Neural crest cell (in vitro differentiated cells): ENCODE measurements at regions not wholly inside any gene's neighbourhood (a gene's known extent, or its start where the extent isn't known, plus 50 kb on each side); places are given as distances from the start of the nearest gene placed in this dataset.

Experiments
- DNase-seq: peaks from one replicate; pipeline ENCODE4 v3.0.0; 2021; ENCODE audit warnings: low read depth, mixed read lengths, low spot score
- H3K27ac Mint-ChIP-seq: one replicate; pipeline ENCODE4 v1.8.0; 2021; ENCODE audit warnings: mild to moderate bottlenecking, mixed read lengths; ENCODE audit not compliant: unreplicated experiment
- H3K27me3 Mint-ChIP-seq: 2 replicates; pipeline ENCODE4 v1.8.0; 2021; ENCODE audit warnings: low read depth, mild to moderate bottlenecking, mixed read lengths
- H3K36me3 Mint-ChIP-seq: 2 replicates; pipeline ENCODE4 v1.8.0; 2021; ENCODE audit warnings: low read depth, mild to moderate bottlenecking, mixed read lengths
- H3K4me1 Mint-ChIP-seq: 2 replicates; pipeline ENCODE4 v1.8.0; 2021; ENCODE audit warnings: mixed read lengths
- H3K4me3 Mint-ChIP-seq: one replicate; pipeline ENCODE4 v1.8.0; 2021; ENCODE audit warnings: mild to moderate bottlenecking, mixed read lengths
- H3K9me3 Mint-ChIP-seq: 2 replicates; pipeline ENCODE4 v1.8.0; 2021; ENCODE audit warnings: mixed read lengths
- TF ChIP-seq, protein P1 (sequence below): fragments of 200-600 bp; sonication (generic); conservative IDR thresholded peaks from 2 replicates; pipeline ENCODE4 v1.5.0; 2021; ENCODE audit warnings: antibody characterized with exemption, mild to moderate bottlenecking

DNA sequence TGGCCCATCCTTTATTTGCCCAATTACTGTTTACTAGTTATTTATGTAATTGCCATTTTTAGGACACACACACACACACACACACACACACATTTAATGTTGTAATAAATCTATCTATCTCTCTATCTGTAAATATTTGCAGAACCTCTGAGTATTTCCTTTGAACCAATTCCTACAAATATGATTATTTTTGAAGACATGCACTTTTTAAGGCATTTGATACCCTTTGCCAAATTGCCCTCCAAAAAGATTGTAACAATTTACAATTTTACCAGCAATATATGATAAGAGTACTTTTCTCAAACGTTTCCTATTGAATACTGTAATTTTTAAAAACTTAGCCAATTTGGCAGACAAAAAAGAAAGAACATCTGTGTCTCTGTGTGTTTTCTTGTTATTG is 143.8 kb upstream of the FOXF1 start:
- Mint-ChIP-seq H3K27me3 (peaks cover 69% of the 10 kb centered on the region), H3K36me3 (no peaks in the 10 kb centered on the region)

DNA sequence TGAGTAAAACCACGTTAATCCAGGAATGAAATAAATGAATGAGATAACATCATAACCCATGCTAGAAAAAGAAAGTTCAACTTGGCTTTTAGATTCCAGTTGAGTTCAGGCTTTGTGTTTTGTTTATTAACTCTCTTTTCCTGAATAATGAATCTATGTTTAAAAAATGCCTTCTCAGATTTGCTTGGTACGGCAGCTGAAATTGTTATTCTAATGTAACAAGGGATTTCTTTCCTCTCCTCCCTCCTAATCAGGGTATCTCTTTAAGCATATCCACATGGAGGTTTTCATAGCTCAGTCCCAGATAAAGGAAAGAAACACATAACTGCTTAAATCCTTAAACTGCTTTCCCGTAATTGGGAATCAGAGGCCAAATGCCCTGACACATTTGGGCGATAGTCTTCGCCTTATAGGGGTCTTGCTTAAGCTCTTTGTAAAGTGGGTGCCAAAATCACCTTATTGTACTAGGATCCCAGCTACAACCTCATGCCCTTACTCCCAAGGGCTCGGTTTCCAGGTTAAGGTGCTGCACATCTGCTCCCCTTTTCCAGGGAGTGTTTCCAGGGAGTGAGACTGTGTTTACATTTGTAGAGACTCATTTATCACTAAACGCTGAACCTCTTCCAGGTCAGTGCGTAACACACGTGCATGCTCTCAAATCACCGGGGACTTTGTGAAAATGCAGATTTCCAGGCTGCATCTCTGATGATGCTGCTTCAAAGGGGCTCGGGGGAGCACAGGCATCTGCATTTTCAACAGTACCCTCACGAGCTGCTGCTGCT is 142.8 kb upstream of the FOXF1 start:
- Mint-ChIP-seq H3K9me3 (no peaks in the 10 kb centered on the region), H3K4me3 (no peak overlapping the region), H3K4me1 (peaks cover 18% of the 10 kb centered on the region), H3K36me3 (no peaks in the 10 kb centered on the region), H3K27me3 (peaks cover 60% of the 10 kb centered on the region), H3K27ac (no peak overlapping the region)
- TF ChIP-seq, protein P1, sequence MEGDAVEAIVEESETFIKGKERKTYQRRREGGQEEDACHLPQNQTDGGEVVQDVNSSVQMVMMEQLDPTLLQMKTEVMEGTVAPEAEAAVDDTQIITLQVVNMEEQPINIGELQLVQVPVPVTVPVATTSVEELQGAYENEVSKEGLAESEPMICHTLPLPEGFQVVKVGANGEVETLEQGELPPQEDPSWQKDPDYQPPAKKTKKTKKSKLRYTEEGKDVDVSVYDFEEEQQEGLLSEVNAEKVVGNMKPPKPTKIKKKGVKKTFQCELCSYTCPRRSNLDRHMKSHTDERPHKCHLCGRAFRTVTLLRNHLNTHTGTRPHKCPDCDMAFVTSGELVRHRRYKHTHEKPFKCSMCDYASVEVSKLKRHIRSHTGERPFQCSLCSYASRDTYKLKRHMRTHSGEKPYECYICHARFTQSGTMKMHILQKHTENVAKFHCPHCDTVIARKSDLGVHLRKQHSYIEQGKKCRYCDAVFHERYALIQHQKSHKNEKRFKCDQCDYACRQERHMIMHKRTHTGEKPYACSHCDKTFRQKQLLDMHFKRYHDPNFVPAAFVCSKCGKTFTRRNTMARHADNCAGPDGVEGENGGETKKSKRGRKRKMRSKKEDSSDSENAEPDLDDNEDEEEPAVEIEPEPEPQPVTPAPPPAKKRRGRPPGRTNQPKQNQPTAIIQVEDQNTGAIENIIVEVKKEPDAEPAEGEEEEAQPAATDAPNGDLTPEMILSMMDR: no peak
- DNase-seq: no peak

More for the DNA sequence above, 143.8 kb upstream of the FOXF1 start:
- TF ChIP-seq, protein P1: no peak
- Mint-ChIP-seq H3K4me3 (no peak overlapping the region), H3K9me3 (no peaks in the 10 kb centered on the region), H3K4me1 (peaks cover 16% of the 10 kb centered on the region), H3K27ac (no peak overlapping the region)
- no peak for DNase-seq

DNA sequence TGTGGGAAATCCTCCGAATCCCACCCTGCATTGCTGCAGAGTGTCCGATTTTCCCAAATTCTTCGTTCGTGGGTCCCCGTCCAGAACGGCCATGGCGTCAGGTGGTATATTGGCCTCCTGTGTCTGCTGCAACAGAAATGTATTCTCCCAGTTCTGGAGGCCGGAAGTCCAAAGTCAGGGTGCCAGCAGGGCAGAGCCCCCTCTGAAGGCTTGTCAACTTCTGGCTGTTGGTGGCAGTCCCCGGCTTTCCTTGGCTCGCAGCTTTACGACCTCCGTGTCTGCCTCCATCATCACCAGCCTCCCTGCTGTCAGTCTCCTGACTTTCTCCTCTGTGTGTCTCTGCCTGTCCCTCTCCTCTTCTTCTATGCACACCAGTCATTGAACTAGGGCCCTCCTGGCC is 142.1 kb upstream of the FOXF1 start:
- Mint-ChIP-seq H3K27me3 (peaks cover 53% of the 10 kb centered on the region), H3K27ac (no peak overlapping the region)

DNA sequence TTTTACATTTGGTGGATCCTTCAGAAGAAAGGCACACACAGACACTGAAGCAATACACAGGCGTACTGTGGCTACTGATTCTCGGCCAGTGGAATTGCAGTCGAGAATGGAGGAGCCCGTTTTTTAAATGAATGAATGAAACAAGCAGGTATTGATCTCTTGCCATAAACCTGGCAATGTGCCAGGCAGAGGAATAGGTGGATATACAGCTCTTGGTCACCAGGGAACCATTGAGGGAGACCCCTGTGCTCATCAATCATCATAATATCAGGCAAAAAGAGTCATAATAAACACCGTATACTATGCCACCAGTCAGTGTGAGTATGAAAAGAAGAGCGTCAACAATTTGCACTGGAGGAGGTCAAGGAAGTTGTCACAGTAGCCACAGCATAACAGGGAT is 140.3 kb upstream of the FOXF1 start:
- Mint-ChIP-seq H3K4me1 (peaks cover 18% of the 10 kb centered on the region), H3K36me3 (peaks cover 4% of the 10 kb centered on the region), H3K9me3 (peaks cover 3% of the 10 kb centered on the region), H3K27ac (no peak overlapping the region), H3K4me3 (no peak overlapping the region), H3K27me3 (peaks cover 35% of the 10 kb centered on the region)
- TF ChIP-seq, protein P1: no peak
- DNase-seq: no peak

More for the DNA sequence above, 142.1 kb upstream of the FOXF1 start:
- no peak for DNase-seq
- no peaks in the 10 kb centered on the region for H3K9me3 Mint-ChIP-seq
- H3K4me3 Mint-ChIP-seq: no peak overlapping the region
- TF ChIP-seq, protein P1: no peak
- no peaks in the 10 kb centered on the region for H3K36me3 Mint-ChIP-seq
- H3K4me1 Mint-ChIP-seq: peaks cover 18% of the 10 kb centered on the region

DNA sequence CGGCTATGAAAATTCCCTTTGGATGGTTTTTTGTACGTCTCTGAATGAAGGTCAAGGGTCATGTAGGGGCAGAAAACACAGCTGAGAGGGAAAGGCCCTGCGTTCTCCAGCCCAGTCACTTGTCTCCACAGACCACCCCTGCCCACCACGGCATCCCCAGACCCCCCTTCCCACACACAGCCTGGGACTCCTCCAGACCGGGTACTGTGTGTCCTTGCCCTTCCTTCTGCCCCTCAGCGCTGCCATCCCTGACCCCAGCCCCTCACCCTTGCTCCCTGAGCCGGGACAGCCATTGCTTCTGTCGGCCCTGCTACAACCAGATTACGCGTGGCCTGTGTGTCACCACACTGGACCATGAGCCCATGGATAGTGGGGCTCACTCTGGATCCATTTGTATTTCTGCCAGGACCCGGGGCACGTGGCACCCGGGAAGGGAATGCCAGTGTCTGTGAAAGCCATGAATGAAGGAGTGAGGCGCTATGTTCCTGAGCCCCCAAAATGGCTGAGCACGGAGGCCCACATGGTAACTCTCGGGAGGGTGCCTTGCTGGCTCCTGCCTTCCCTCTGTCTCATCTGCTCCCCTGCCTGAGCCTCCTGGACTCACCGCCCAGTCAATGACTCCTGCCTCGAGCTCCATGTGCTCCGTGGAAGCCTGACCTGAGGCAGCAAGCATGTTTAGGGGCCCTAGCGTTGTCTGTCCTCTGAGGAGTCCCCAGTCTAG is 139.1 kb upstream of the FOXF1 start:
- Mint-ChIP-seq H3K27ac (no peak overlapping the region), H3K27me3 (peaks cover 27% of the 10 kb centered on the region)
- TF ChIP-seq, protein P1: no peak

More for the DNA sequence above, 139.1 kb upstream of the FOXF1 start:
- Mint-ChIP-seq H3K9me3 (peaks cover 6% of the 10 kb centered on the region), H3K4me1 (peaks cover 18% of the 10 kb centered on the region), H3K36me3 (peaks cover 8% of the 10 kb centered on the region), H3K4me3 (no peak overlapping the region)
- peak; percentile 9 for DNase-seq
